GM23338 (cell line): ENCODE measurements at regions not wholly inside any gene's neighbourhood (a gene's known extent, or its start where the extent isn't known, plus 50 kb on each side); places are given as distances from the start of the nearest gene placed in this dataset.

Experiments
- ATAC-seq: fragments of 200-7000 bp; cut with Tn5 transposase; 3 replicates; pipeline ENCODE4 v1.9.1; 2020
- DNase-seq: peaks from one replicate; pipeline ENCODE4 v3.0.0-alpha.2; 2015; ENCODE audit warnings: low spot score
- H2AFZ ChIP-seq: fragments of 200-600 bp; sonication (generic); 2 replicates; pipeline ENCODE4 v1.8.0; 2016; ENCODE audit warnings: antibody characterized with exemption, mild to moderate bottlenecking, moderate library complexity
- H3F3A ChIP-seq: fragments of 200-600 bp; sonication (generic); replicated peaks from 2 replicates; pipeline ENCODE4 v1.8.0; 2017; ENCODE audit warnings: antibody characterized with exemption, mixed run types, low read depth
- H3K27ac ChIP-seq: fragments of 200-600 bp; sonication (generic); 2 replicates; pipeline ENCODE4 v1.6.1; 2016; ENCODE audit warnings: low read depth
- H3K27me3 ChIP-seq: fragments of 200-600 bp; sonication (generic); 2 replicates; pipeline ENCODE4 v1.8.0; 2016; ENCODE audit warnings: mild to moderate bottlenecking, mixed run types, moderate library complexity; ENCODE audit not compliant: insufficient read depth
- H3K36me3 ChIP-seq: fragments of 200-600 bp; sonication (generic); 2 replicates; pipeline ENCODE4 v1.8.0; 2016; ENCODE audit warnings: mild to moderate bottlenecking; ENCODE audit not compliant: insufficient read depth
- H3K4me1 ChIP-seq: fragments of 200-600 bp; sonication (generic); 2 replicates; pipeline ENCODE4 v1.8.0; 2016; ENCODE audit warnings: mild to moderate bottlenecking, moderate library complexity; ENCODE audit not compliant: insufficient read depth
- H3K4me2 ChIP-seq: fragments of 200-600 bp; sonication (generic); 2 replicates; pipeline ENCODE4 v1.7.1; 2017; ENCODE audit warnings: mixed run types
- H3K4me3 ChIP-seq: fragments of 200-600 bp; sonication (generic); 2 replicates; pipeline ENCODE4 v1.6.1; 2016; ENCODE audit warnings: mixed run types
- H3K79me2 ChIP-seq: fragments of 200-600 bp; sonication (generic); replicated peaks from 2 replicates; pipeline ENCODE4 v1.8.0; 2017; ENCODE audit warnings: mild to moderate bottlenecking; ENCODE audit not compliant: insufficient read depth
- H3K9me2 ChIP-seq: fragments of 200-600 bp; sonication (generic); 2 replicates; pipeline ENCODE4 v1.8.0; 2017; ENCODE audit not compliant: insufficient read depth
- H4K20me1 ChIP-seq: fragments of 200-600 bp; sonication (generic); replicated peaks from 2 replicates; pipeline ENCODE4 v1.8.0; 2017; ENCODE audit warnings: mild to moderate bottlenecking; ENCODE audit not compliant: insufficient read depth
- H3K27ac Mint-ChIP-seq: 2 replicates; pipeline ENCODE4 v1.8.0; 2020; ENCODE audit warnings: inconsistent platforms, mild to moderate bottlenecking, moderate library complexity, mixed read lengths
- H3K27me3 Mint-ChIP-seq: 3 replicates; pipeline ENCODE4 v1.8.0; 2022; ENCODE audit warnings: low read depth, mild to moderate bottlenecking, moderate library complexity, mixed read lengths, inconsistent platforms; ENCODE audit not compliant: insufficient read depth, poor library complexity
- H3K36me3 Mint-ChIP-seq: 3 replicates; pipeline ENCODE4 v1.8.0; 2021; ENCODE audit warnings: low read depth, mild to moderate bottlenecking, inconsistent platforms, moderate library complexity, mixed read lengths
- H3K4me1 Mint-ChIP-seq: 3 replicates; pipeline ENCODE4 v1.8.0; 2020; ENCODE audit warnings: mild to moderate bottlenecking, inconsistent platforms, mixed read lengths
- H3K4me3 Mint-ChIP-seq: 3 replicates; pipeline ENCODE4 v1.8.0; 2021; ENCODE audit warnings: moderate library complexity, mild to moderate bottlenecking, inconsistent platforms, mixed read lengths
- H3K9me3 Mint-ChIP-seq: 3 replicates; pipeline ENCODE4 v1.8.0; 2020; ENCODE audit warnings: moderate library complexity, mild to moderate bottlenecking, inconsistent platforms, mixed read lengths
- CREB1 ChIP-seq: fragments of 250-450 bp; sonication (Bioruptor Pico); IDR thresholded peaks from 2 replicates; pipeline ENCODE4 v1.5.0; 2020; ENCODE audit warnings: low read depth, mild to moderate bottlenecking, moderate library complexity
- EZH2 ChIP-seq: fragments of 200-600 bp; sonication (generic); IDR thresholded peaks from one replicate; pipeline ENCODE4 v1.8.0; 2017; ENCODE audit warnings: antibody characterized with exemption, mild to moderate bottlenecking, low read depth; ENCODE audit not compliant: unreplicated experiment
- EZH2phosphoT487 ChIP-seq: fragments of 200-600 bp; sonication (generic); IDR thresholded peaks from one replicate; pipeline ENCODE4 v1.8.1; 2018; ENCODE audit warnings: antibody characterized with exemption; ENCODE audit not compliant: unreplicated experiment
- NANOG ChIP-seq: IDR thresholded peaks from 2 replicates; pipeline ENCODE4 v1.6.1; 2016; ENCODE audit warnings: antibody characterized with exemption, borderline replicate concordance
- STAT1 ChIP-seq: IDR thresholded peaks from one replicate; pipeline ENCODE4 v1.6.1; 2016; ENCODE audit warnings: antibody characterized with exemption; ENCODE audit not compliant: unreplicated experiment
- ZNF114 ChIP-seq: fragments of 250-450 bp; sonication (Bioruptor Pico); IDR thresholded peaks from 2 replicates; pipeline ENCODE4 v1.5.0; 2020; ENCODE audit warnings: mild to moderate bottlenecking, moderate library complexity
- TF ChIP-seq, protein P1 (sequence below), 2 experiments: fragments of 200-600 bp in 1 of 2; sonication (generic) in 1 of 2; conservative IDR thresholded peaks; 2 replicates each; pipeline versions ENCODE4 v1.5.1 to v1.6.1; 2016 to 2017; ENCODE audit warnings: antibody characterized with exemption in 2 of 2, low read depth in 2 of 2, mild to moderate bottlenecking in 2 of 2, moderate library complexity in 1 of 2
- TF ChIP-seq, protein P2 (sequence below): IDR thresholded peaks from one replicate; pipeline ENCODE4 v1.6.1; 2018; ENCODE audit warnings: antibody characterized with exemption; ENCODE audit not compliant: unreplicated experiment
- TF ChIP-seq, protein P3 (sequence below): IDR thresholded peaks from 2 replicates; pipeline ENCODE4 v1.6.1; 2016; ENCODE audit warnings: antibody characterized with exemption

DNA sequence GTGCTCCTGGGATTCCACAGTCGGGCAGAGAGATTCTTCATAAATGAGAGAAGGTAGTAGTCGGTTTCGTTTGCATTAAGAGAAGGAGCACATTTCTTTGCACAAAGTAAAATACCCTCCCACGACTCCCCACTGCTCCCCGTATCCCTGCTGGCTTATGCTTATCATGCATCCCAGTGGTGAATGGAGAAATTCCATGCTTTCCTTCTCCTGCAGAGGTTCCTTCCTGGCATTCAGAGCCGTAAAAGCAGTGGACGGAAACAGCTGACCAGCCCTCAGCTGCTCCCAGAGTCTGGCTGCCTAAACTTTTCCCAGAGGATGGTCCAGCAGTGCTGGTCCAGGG lies 93.1 kb downstream of the C9orf152 start (continued):
- TF ChIP-seq NANOG: no peak
- no peak for TF ChIP-seq CREB1
- TF ChIP-seq, protein P1, sequence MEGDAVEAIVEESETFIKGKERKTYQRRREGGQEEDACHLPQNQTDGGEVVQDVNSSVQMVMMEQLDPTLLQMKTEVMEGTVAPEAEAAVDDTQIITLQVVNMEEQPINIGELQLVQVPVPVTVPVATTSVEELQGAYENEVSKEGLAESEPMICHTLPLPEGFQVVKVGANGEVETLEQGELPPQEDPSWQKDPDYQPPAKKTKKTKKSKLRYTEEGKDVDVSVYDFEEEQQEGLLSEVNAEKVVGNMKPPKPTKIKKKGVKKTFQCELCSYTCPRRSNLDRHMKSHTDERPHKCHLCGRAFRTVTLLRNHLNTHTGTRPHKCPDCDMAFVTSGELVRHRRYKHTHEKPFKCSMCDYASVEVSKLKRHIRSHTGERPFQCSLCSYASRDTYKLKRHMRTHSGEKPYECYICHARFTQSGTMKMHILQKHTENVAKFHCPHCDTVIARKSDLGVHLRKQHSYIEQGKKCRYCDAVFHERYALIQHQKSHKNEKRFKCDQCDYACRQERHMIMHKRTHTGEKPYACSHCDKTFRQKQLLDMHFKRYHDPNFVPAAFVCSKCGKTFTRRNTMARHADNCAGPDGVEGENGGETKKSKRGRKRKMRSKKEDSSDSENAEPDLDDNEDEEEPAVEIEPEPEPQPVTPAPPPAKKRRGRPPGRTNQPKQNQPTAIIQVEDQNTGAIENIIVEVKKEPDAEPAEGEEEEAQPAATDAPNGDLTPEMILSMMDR (conservative IDR thresholded peaks at IDR 0.05; ENCODE audit: low read depth in 2 of 2): no peak
- no peak for TF ChIP-seq ZNF114 (CRISPR knock-in tag)
- TF ChIP-seq EZH2: no peak
- TF ChIP-seq, protein P2, sequence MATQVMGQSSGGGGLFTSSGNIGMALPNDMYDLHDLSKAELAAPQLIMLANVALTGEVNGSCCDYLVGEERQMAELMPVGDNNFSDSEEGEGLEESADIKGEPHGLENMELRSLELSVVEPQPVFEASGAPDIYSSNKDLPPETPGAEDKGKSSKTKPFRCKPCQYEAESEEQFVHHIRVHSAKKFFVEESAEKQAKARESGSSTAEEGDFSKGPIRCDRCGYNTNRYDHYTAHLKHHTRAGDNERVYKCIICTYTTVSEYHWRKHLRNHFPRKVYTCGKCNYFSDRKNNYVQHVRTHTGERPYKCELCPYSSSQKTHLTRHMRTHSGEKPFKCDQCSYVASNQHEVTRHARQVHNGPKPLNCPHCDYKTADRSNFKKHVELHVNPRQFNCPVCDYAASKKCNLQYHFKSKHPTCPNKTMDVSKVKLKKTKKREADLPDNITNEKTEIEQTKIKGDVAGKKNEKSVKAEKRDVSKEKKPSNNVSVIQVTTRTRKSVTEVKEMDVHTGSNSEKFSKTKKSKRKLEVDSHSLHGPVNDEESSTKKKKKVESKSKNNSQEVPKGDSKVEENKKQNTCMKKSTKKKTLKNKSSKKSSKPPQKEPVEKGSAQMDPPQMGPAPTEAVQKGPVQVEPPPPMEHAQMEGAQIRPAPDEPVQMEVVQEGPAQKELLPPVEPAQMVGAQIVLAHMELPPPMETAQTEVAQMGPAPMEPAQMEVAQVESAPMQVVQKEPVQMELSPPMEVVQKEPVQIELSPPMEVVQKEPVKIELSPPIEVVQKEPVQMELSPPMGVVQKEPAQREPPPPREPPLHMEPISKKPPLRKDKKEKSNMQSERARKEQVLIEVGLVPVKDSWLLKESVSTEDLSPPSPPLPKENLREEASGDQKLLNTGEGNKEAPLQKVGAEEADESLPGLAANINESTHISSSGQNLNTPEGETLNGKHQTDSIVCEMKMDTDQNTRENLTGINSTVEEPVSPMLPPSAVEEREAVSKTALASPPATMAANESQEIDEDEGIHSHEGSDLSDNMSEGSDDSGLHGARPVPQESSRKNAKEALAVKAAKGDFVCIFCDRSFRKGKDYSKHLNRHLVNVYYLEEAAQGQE: no peak

DNA sequence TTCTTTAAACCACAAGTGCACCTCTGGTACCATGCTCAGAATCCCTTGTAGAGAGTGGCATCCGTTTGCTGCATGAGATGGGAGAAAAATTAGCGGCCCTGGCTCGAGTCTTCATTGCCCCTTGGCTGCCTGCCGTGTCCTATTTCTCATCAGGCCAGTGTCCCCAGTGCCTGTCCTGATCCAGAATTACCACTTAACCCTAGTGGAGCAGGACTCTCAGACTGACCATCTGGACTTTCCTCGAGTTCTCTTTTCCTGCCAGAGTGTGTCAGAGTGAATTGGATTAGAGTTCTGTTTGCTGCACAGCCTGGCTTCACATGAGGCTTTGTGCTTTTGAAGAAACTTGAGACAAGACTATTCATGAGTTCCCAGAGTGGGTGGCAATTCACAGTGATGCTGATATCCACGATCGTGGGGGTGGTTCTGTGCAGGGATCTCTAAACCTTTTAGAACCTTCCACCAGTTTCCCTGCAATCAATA lies 92.6 kb downstream of the C9orf152 start:
- Histone ChIP-seq H3K4me1 (peaks cover 49% of the 10 kb centered on the region), H3K27ac (peak overlapping the region; percentile 74), H3K4me2 (peak overlapping the region; percentile 36; the same call in 1 of the 2 replicates), H3F3A (no peaks in the 10 kb centered on the region), H3K79me2 (peaks cover 56% of the 10 kb centered on the region), H3K36me3 (no peaks in the 10 kb centered on the region), H3K9me2 (no peaks in the 10 kb centered on the region), H4K20me1 (no peaks in the 10 kb centered on the region), H2AFZ (no peak overlapping the region), H3K27me3 (no peaks in the 10 kb centered on the region), H3K4me3 (no peak overlapping the region)
- DNase-seq: no peak
- Mint-ChIP-seq H3K36me3 (no peaks in the 10 kb centered on the region), H3K27me3 (peaks cover 4% of the 10 kb centered on the region), H3K4me1 (peaks cover 68% of the 10 kb centered on the region), H3K9me3 (no peaks in the 10 kb centered on the region), H3K4me3 (no peak overlapping the region), H3K27ac (no peak overlapping the region; the same call in 1 of the 2 replicates)
- TF ChIP-seq, protein P3, sequence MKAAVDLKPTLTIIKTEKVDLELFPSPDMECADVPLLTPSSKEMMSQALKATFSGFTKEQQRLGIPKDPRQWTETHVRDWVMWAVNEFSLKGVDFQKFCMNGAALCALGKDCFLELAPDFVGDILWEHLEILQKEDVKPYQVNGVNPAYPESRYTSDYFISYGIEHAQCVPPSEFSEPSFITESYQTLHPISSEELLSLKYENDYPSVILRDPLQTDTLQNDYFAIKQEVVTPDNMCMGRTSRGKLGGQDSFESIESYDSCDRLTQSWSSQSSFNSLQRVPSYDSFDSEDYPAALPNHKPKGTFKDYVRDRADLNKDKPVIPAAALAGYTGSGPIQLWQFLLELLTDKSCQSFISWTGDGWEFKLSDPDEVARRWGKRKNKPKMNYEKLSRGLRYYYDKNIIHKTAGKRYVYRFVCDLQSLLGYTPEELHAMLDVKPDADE: no peak
- TF ChIP-seq EZH2 (no peak), STAT1 (no peak), EZH2phosphoT487 (no peak)
- TF ChIP-seq, protein P1 (conservative IDR thresholded peaks at IDR 0.05; ENCODE audit: low read depth in 2 of 2): no peak
- no peak; the same call in 2 of the 3 replicates for ATAC-seq
